ENCODE measurements at regions not wholly inside any gene's neighbourhood (a gene's known extent, or its start where the extent isn't known, plus 50 kb on each side); places are given as distances from the start of the nearest gene placed in this dataset.

GRCh38 chr17:77579682-77580081 lies 378.8 kb upstream of the TNRC6C start:
- Histone ChIP-seq H2AFZ (ENCODE audit: low read depth) (no peak overlapping the region), H4K20me1 (ENCODE audit: insufficient read depth) (no peaks in the 10 kb centered on the region), H3K36me3 (ENCODE audit: insufficient read depth) (no peaks in the 10 kb centered on the region), H3K27ac (no peak overlapping the region), H3K79me2 (ENCODE audit: insufficient read depth, low read depth) (no peaks in the 10 kb centered on the region), H3K4me3 (IDR thresholded peaks at IDR 0.05; ENCODE audit: insufficient read depth, low read depth, low read length) (no peak overlapping the region), H3K9ac (no peak overlapping the region), H3K4me1 (ENCODE audit: low read depth, poor library complexity, severe bottlenecking) (no peaks in the 10 kb centered on the region), H3K4me2 (no peak overlapping the region), H3K27me3 (ENCODE audit: insufficient read depth, low read depth) (no peaks in the 10 kb centered on the region)
- TF ChIP-seq CTCF (conservative IDR thresholded peaks at IDR 0.05; ENCODE audit: low read depth, low read length) = no peak

GRCh38 chr17:77580531-77581270 lies 377.8 kb upstream of the TNRC6C start:
- TF ChIP-seq CTCF (conservative IDR thresholded peaks at IDR 0.05; ENCODE audit: low read depth, low read length) = no peak
- no peaks in the 10 kb centered on the region for H3K27me3 ChIP-seq (ENCODE audit: insufficient read depth, low read depth)
- H3K4me1 ChIP-seq (ENCODE audit: low read depth, poor library complexity, severe bottlenecking) = no peaks in the 10 kb centered on the region
- no peak overlapping the region for H3K9ac ChIP-seq
- H3K79me2 ChIP-seq (ENCODE audit: insufficient read depth, low read depth) = no peaks in the 10 kb centered on the region
- H3K36me3 ChIP-seq (ENCODE audit: insufficient read depth) = no peaks in the 10 kb centered on the region
- H4K20me1 ChIP-seq (ENCODE audit: insufficient read depth) = no peaks in the 10 kb centered on the region
- no peak overlapping the region for H3K4me2 ChIP-seq
- H3K4me3 ChIP-seq (IDR thresholded peaks at IDR 0.05; ENCODE audit: insufficient read depth, low read depth, low read length) = no peak overlapping the region
- no peak overlapping the region for H3K27ac ChIP-seq
- no peak overlapping the region for H2AFZ ChIP-seq (ENCODE audit: low read depth)

GRCh38 chr17:77581480-77581879 lies 377.0 kb upstream of the TNRC6C start:
- no peaks in the 10 kb centered on the region for H3K27me3 ChIP-seq (ENCODE audit: insufficient read depth, low read depth)
- H3K4me2 ChIP-seq = no peak overlapping the region
- H3K27ac ChIP-seq = no peak overlapping the region
- TF ChIP-seq CTCF (conservative IDR thresholded peaks at IDR 0.05; ENCODE audit: low read depth, low read length) = no peak
- no peak overlapping the region for H3K4me3 ChIP-seq (IDR thresholded peaks at IDR 0.05; ENCODE audit: insufficient read depth, low read depth, low read length)
- no peaks in the 10 kb centered on the region for H3K79me2 ChIP-seq (ENCODE audit: insufficient read depth, low read depth)
- no peaks in the 10 kb centered on the region for H3K4me1 ChIP-seq (ENCODE audit: low read depth, poor library complexity, severe bottlenecking)
- H2AFZ ChIP-seq (ENCODE audit: low read depth) = no peak overlapping the region
- H3K36me3 ChIP-seq (ENCODE audit: insufficient read depth) = no peaks in the 10 kb centered on the region
- no peak overlapping the region for H3K9ac ChIP-seq
- H4K20me1 ChIP-seq (ENCODE audit: insufficient read depth) = no peaks in the 10 kb centered on the region

GRCh38 chr17:77585142-77585860 lies 373.2 kb upstream of the TNRC6C start:
- Histone ChIP-seq H3K4me1 (ENCODE audit: low read depth, poor library complexity, severe bottlenecking) (no peaks in the 10 kb centered on the region), H2AFZ (ENCODE audit: low read depth) (no peak overlapping the region), H3K27me3 (ENCODE audit: insufficient read depth, low read depth) (no peaks in the 10 kb centered on the region), H3K27ac (no peak overlapping the region), H3K79me2 (ENCODE audit: insufficient read depth, low read depth) (no peaks in the 10 kb centered on the region), H4K20me1 (ENCODE audit: insufficient read depth) (no peaks in the 10 kb centered on the region), H3K36me3 (ENCODE audit: insufficient read depth) (no peaks in the 10 kb centered on the region), H3K9ac (no peak overlapping the region), H3K4me3 (IDR thresholded peaks at IDR 0.05; ENCODE audit: insufficient read depth, low read depth, low read length) (no peak overlapping the region), H3K4me2 (no peak overlapping the region)
- TF ChIP-seq CTCF (conservative IDR thresholded peaks at IDR 0.05; ENCODE audit: low read depth, low read length) = no peak
